NCI-H526 (cell line): ENCODE measurements at regions not wholly inside any gene's neighbourhood (a gene's known extent, or its start where the extent isn't known, plus 50 kb on each side); places are given as distances from the start of the nearest gene placed in this dataset.
A peak's percentile ranks its signal among the peaks of the same experiment; 100 is the strongest.

ENCODE experiments used
- DNase-seq, 2 experiments: peaks; one replicate each; lab custom pipeline; 2025; lab: John Stamatoyannopoulos, UW

- DNase-seq = no peak
Measured at GRCh38 chr14:63781686-63782085, 53.8 kb upstream of the SGPP1 start.

- no peak for DNase-seq
Measured at GRCh38 chr14:63782683-63783389, 55.0 kb upstream of the SGPP1 start.

GRCh38 chr14:63788011-63788933 lies 60.4 kb upstream of the SGPP1 start:
- DNase-seq = peak; percentile 72 to 76

- no peak for DNase-seq
Measured at GRCh38 chr14:63793376-63793775, 59.4 kb upstream of the SYNE2 start.

GRCh38 chr14:63795532-63795931 lies 57.3 kb upstream of the SYNE2 start:
- DNase-seq = no peak

- DNase-seq = no peak
Measured at GRCh38 chr14:63800083-63800482, 52.7 kb upstream of the SYNE2 start.

- no peak for DNase-seq
Measured at GRCh38 chr14:63800651-63801375, 52.0 kb upstream of the SYNE2 start.
